HG03558 (cell line): ENCODE measurements at regions not wholly inside any gene's neighbourhood (a gene's known extent, or its start where the extent isn't known, plus 50 kb on each side); places are given as distances from the start of the nearest gene placed in this dataset.
"Not testable (repeated sequence)": the region's sequence is repeated elsewhere in the genome, so short reads cannot be mapped to it uniquely, and the experiment has no call there.

ENCODE experiments used
- ATAC-seq: cut with Tn5 transposase; IDR thresholded peaks from one replicate; pipeline ENCODE4 v1.9.1; 2021; ENCODE audit warnings: moderate number of reproducible peaks; ENCODE audit not compliant: unreplicated experiment; ENCODE audit errors: extremely low read depth

- no peak for ATAC-seq
Measured at GRCh38 chr15:62904041-62904910, 138.3 kb upstream of the TPM1 start.

GRCh38 chr15:62906627-62907026 is 135.9 kb upstream of the TPM1 start:
- no peak for ATAC-seq

GRCh38 chr15:62907275-62907674 is 135.3 kb upstream of the TPM1 start:
- no peak for ATAC-seq

GRCh38 chr15:62908341-62908740 is 134.2 kb upstream of the TPM1 start:
- ATAC-seq: not testable (repeated sequence)

- ATAC-seq: no peak
Measured at GRCh38 chr15:62909257-62909656, 133.3 kb upstream of the TPM1 start.

- no peak for ATAC-seq
Measured at GRCh38 chr15:62912282-62912681, 130.3 kb upstream of the TPM1 start.

- ATAC-seq: no peak
Measured at GRCh38 chr15:62912808-62913207, 129.7 kb upstream of the TPM1 start.

- ATAC-seq: no peak
Measured at GRCh38 chr15:62913246-62913645, 129.3 kb upstream of the TPM1 start.

GRCh38 chr15:62914461-62915079 is 128.0 kb upstream of the TPM1 start:
- ATAC-seq: no peak

- ATAC-seq: no peak
Measured at GRCh38 chr15:62920682-62921502, 121.7 kb upstream of the TPM1 start.

GRCh38 chr15:62922514-62922913 is 120.0 kb upstream of the TPM1 start:
- no peak for ATAC-seq

GRCh38 chr15:62925875-62926274 is 116.7 kb upstream of the TPM1 start:
- no peak for ATAC-seq

GRCh38 chr15:62927196-62927595 is 115.4 kb upstream of the TPM1 start:
- ATAC-seq: no peak

GRCh38 chr15:62927836-62928235 is 114.7 kb upstream of the TPM1 start:
- ATAC-seq: no peak

- ATAC-seq: no peak
Measured at GRCh38 chr15:62928242-62928999, 114.1 kb upstream of the TPM1 start.

GRCh38 chr15:62929000-62929357 is 113.6 kb upstream of the TPM1 start:
- no peak for ATAC-seq

GRCh38 chr15:62931650-62932049 is 110.9 kb upstream of the TPM1 start:
- ATAC-seq: no peak

- ATAC-seq: no peak
Measured at GRCh38 chr15:62932436-62932835, 110.1 kb upstream of the TPM1 start.

- no peak for ATAC-seq
Measured at GRCh38 chr15:62933386-62933785, 109.2 kb upstream of the TPM1 start.

GRCh38 chr15:62934236-62934971 is 108.1 kb upstream of the TPM1 start:
- ATAC-seq: no peak
